VCaP (cell line): ENCODE measurements at regions not wholly inside any gene's neighbourhood (a gene's known extent, or its start where the extent isn't known, plus 50 kb on each side); places are given as distances from the start of the nearest gene placed in this dataset.

ENCODE experiments used
- H3K27ac ChIP-seq: fragments of 450-650 bp; 2 replicates; pipeline ENCODE4 v1.5.1; 2017
- CTCF ChIP-seq: fragments of 450-650 bp; conservative IDR thresholded peaks from 2 replicates; pipeline ENCODE4 v1.5.1; 2017; ENCODE audit warnings: mild to moderate bottlenecking, moderate library complexity

GRCh38 chr17:79482727-79483521 lies 127.9 kb downstream of the RBFOX3 start:
- no peak overlapping the region for H3K27ac ChIP-seq
- TF ChIP-seq CTCF = no peak

- no peak overlapping the region for H3K27ac ChIP-seq
- TF ChIP-seq CTCF = no peak
Measured at GRCh38 chr17:79479876-79480275, 131.0 kb downstream of the RBFOX3 start.

- no peak for TF ChIP-seq CTCF
- H3K27ac ChIP-seq = no peak overlapping the region
Measured at GRCh38 chr17:79478841-79479240, 132.0 kb downstream of the RBFOX3 start.

- TF ChIP-seq CTCF = no peak
- H3K27ac ChIP-seq = no peak overlapping the region
Measured at GRCh38 chr17:79478051-79478461, 132.8 kb downstream of the RBFOX3 start.

- TF ChIP-seq CTCF = no peak
Measured at GRCh38 chr17:79476074-79476652, 134.7 kb downstream of the RBFOX3 start.

GRCh38 chr17:79473876-79474440 lies 136.9 kb downstream of the RBFOX3 start:
- no peak overlapping the region for H3K27ac ChIP-seq
- TF ChIP-seq CTCF = no peak

More at GRCh38 chr17:79476074-79476652, 134.7 kb downstream of the RBFOX3 start:
- no peak overlapping the region for H3K27ac ChIP-seq

- no peak overlapping the region for H3K27ac ChIP-seq
- no peak for TF ChIP-seq CTCF
Measured at GRCh38 chr17:79473111-79473875, 137.6 kb downstream of the RBFOX3 start.
